ENCODE measurements at regions not wholly inside any gene's neighbourhood (a gene's known extent, or its start where the extent isn't known, plus 50 kb on each side); places are given as distances from the start of the nearest gene placed in this dataset.

- peak; percentile 58 for DNase-seq
Measured at GRCh38 chr15:31474059-31474868, 147.6 kb downstream of the KLF13 start.

GRCh38 chr15:31476236-31476810 is 149.7 kb downstream of the KLF13 start:
- no peak for DNase-seq

GRCh38 chr15:31476866-31477265 is 150.2 kb downstream of the KLF13 start:
- DNase-seq = no peak

- DNase-seq = no peak
Measured at GRCh38 chr15:31477301-31477700, 150.7 kb downstream of the KLF13 start.

GRCh38 chr15:31477851-31478701 is 151.4 kb downstream of the KLF13 start:
- no peak for DNase-seq

- DNase-seq = no peak
Measured at GRCh38 chr15:31478702-31479221, 152.1 kb downstream of the KLF13 start.

GRCh38 chr15:31480356-31481025 is 153.9 kb downstream of the KLF13 start:
- DNase-seq = no peak

GRCh38 chr15:31481142-31481541 is 154.5 kb downstream of the KLF13 start:
- no peak for DNase-seq

GRCh38 chr15:31482122-31482922 is 155.7 kb downstream of the KLF13 start:
- no peak for DNase-seq

GRCh38 chr15:31483053-31483985 is 156.7 kb downstream of the KLF13 start:
- DNase-seq = peak; percentile 45

- peak; percentile 10 for DNase-seq
Measured at GRCh38 chr15:31483986-31484951, 157.6 kb downstream of the KLF13 start.

- no peak for DNase-seq
Measured at GRCh38 chr15:31484986-31485385, 158.4 kb downstream of the KLF13 start.

- DNase-seq = no peak
Measured at GRCh38 chr15:31485431-31485830, 158.8 kb downstream of the KLF13 start.

- no peak for DNase-seq
Measured at GRCh38 chr15:31485911-31486461, 159.4 kb downstream of the KLF13 start.

- DNase-seq = no peak
Measured at GRCh38 chr15:31486506-31486905, 159.9 kb downstream of the KLF13 start.

GRCh38 chr15:31486906-31487695 is 160.5 kb downstream of the KLF13 start:
- DNase-seq = no peak

- peak; percentile 44 for DNase-seq
Measured at GRCh38 chr15:31487811-31488436, 161.3 kb downstream of the KLF13 start.
